ENCODE measurements at regions not wholly inside any gene's neighbourhood (a gene's known extent, or its start where the extent isn't known, plus 50 kb on each side); places are given as distances from the start of the nearest gene placed in this dataset.

GRCh38 chr4:20126906-20127305, 124.8 kb upstream of the SLIT2 start:
- Histone ChIP-seq H3K4me1 (ENCODE audit: control insufficient read depth, insufficient read depth, low read length, poor library complexity, severe bottlenecking) (no peaks in the 10 kb centered on the region), H3K4me3 (ENCODE audit: insufficient read depth, low read depth, low read length, poor library complexity, severe bottlenecking) (no peak overlapping the region), H3K27ac (ENCODE audit: insufficient read depth, low read length, poor library complexity, severe bottlenecking) (no peak overlapping the region), H3K36me3 (ENCODE audit: control insufficient read depth, insufficient read depth, low read length) (no peaks in the 10 kb centered on the region), H3K27me3 (replicated peaks; ENCODE audit: control insufficient read depth, insufficient read depth, low read length, poor library complexity, severe bottlenecking) (no peaks in the 10 kb centered on the region), H3K9me3 (ENCODE audit: control insufficient read depth, low read length) (no peaks in the 10 kb centered on the region)
- no peak for DNase-seq

- Histone ChIP-seq H3K4me1 (ENCODE audit: control insufficient read depth, insufficient read depth, low read length, poor library complexity, severe bottlenecking) (no peaks in the 10 kb centered on the region), H3K36me3 (ENCODE audit: control insufficient read depth, insufficient read depth, low read length) (no peaks in the 10 kb centered on the region), H3K27ac (ENCODE audit: insufficient read depth, low read length, poor library complexity, severe bottlenecking) (no peak overlapping the region), H3K27me3 (replicated peaks; ENCODE audit: control insufficient read depth, insufficient read depth, low read length, poor library complexity, severe bottlenecking) (no peaks in the 10 kb centered on the region), H3K9me3 (ENCODE audit: control insufficient read depth, low read length) (no peaks in the 10 kb centered on the region), H3K4me3 (ENCODE audit: insufficient read depth, low read depth, low read length, poor library complexity, severe bottlenecking) (no peak overlapping the region)
- DNase-seq = no peak
Observed at GRCh38 chr4:20124317-20125026, 127.2 kb upstream of the SLIT2 start.

GRCh38 chr4:20122198-20122988, 129.3 kb upstream of the SLIT2 start:
- Histone ChIP-seq H3K36me3 (ENCODE audit: control insufficient read depth, insufficient read depth, low read length) (no peaks in the 10 kb centered on the region), H3K4me3 (ENCODE audit: insufficient read depth, low read depth, low read length, poor library complexity, severe bottlenecking) (no peak overlapping the region), H3K9me3 (ENCODE audit: control insufficient read depth, low read length) (no peaks in the 10 kb centered on the region), H3K27ac (ENCODE audit: insufficient read depth, low read length, poor library complexity, severe bottlenecking) (no peak overlapping the region), H3K27me3 (replicated peaks; ENCODE audit: control insufficient read depth, insufficient read depth, low read length, poor library complexity, severe bottlenecking) (no peaks in the 10 kb centered on the region), H3K4me1 (ENCODE audit: control insufficient read depth, insufficient read depth, low read length, poor library complexity, severe bottlenecking) (no peaks in the 10 kb centered on the region)
- no peak for DNase-seq

- Histone ChIP-seq H3K27ac (ENCODE audit: insufficient read depth, low read length, poor library complexity, severe bottlenecking) (no peak overlapping the region), H3K27me3 (replicated peaks; ENCODE audit: control insufficient read depth, insufficient read depth, low read length, poor library complexity, severe bottlenecking) (no peaks in the 10 kb centered on the region), H3K4me1 (ENCODE audit: control insufficient read depth, insufficient read depth, low read length, poor library complexity, severe bottlenecking) (no peaks in the 10 kb centered on the region), H3K4me3 (ENCODE audit: insufficient read depth, low read depth, low read length, poor library complexity, severe bottlenecking) (no peak overlapping the region), H3K9me3 (ENCODE audit: control insufficient read depth, low read length) (no peaks in the 10 kb centered on the region), H3K36me3 (ENCODE audit: control insufficient read depth, insufficient read depth, low read length) (no peaks in the 10 kb centered on the region)
- DNase-seq = no peak
Observed at GRCh38 chr4:20119141-20119540, 132.6 kb upstream of the SLIT2 start.

GRCh38 chr4:20109391-20109790, 142.3 kb upstream of the SLIT2 start:
- H3K4me3 ChIP-seq (ENCODE audit: insufficient read depth, low read depth, low read length, poor library complexity, severe bottlenecking) = no peak overlapping the region
- H3K27me3 ChIP-seq (replicated peaks; ENCODE audit: control insufficient read depth, insufficient read depth, low read length, poor library complexity, severe bottlenecking) = no peaks in the 10 kb centered on the region
- no peaks in the 10 kb centered on the region for H3K9me3 ChIP-seq (ENCODE audit: control insufficient read depth, low read length)
- DNase-seq = no peak
- H3K27ac ChIP-seq (ENCODE audit: insufficient read depth, low read length, poor library complexity, severe bottlenecking) = no peak overlapping the region
- no peaks in the 10 kb centered on the region for H3K4me1 ChIP-seq (ENCODE audit: control insufficient read depth, insufficient read depth, low read length, poor library complexity, severe bottlenecking)
- no peaks in the 10 kb centered on the region for H3K36me3 ChIP-seq (ENCODE audit: control insufficient read depth, insufficient read depth, low read length)

GRCh38 chr4:20106921-20107320, 144.8 kb upstream of the SLIT2 start:
- Histone ChIP-seq H3K4me3 (ENCODE audit: insufficient read depth, low read depth, low read length, poor library complexity, severe bottlenecking) (no peak overlapping the region), H3K27ac (ENCODE audit: insufficient read depth, low read length, poor library complexity, severe bottlenecking) (no peak overlapping the region)
- no peak for DNase-seq

GRCh38 chr4:20101831-20102230, 149.9 kb upstream of the SLIT2 start:
- no peak overlapping the region for H3K4me3 ChIP-seq (ENCODE audit: insufficient read depth, low read depth, low read length, poor library complexity, severe bottlenecking)
- H3K9me3 ChIP-seq (ENCODE audit: control insufficient read depth, low read length) = no peaks in the 10 kb centered on the region
- H3K4me1 ChIP-seq (ENCODE audit: control insufficient read depth, insufficient read depth, low read length, poor library complexity, severe bottlenecking) = no peaks in the 10 kb centered on the region
- H3K27me3 ChIP-seq (replicated peaks; ENCODE audit: control insufficient read depth, insufficient read depth, low read length, poor library complexity, severe bottlenecking) = no peaks in the 10 kb centered on the region
- no peak overlapping the region for H3K27ac ChIP-seq (ENCODE audit: insufficient read depth, low read length, poor library complexity, severe bottlenecking)
- DNase-seq = no peak
- no peaks in the 10 kb centered on the region for H3K36me3 ChIP-seq (ENCODE audit: control insufficient read depth, insufficient read depth, low read length)

More at GRCh38 chr4:20106921-20107320, 144.8 kb upstream of the SLIT2 start:
- Histone ChIP-seq H3K9me3 (ENCODE audit: control insufficient read depth, low read length) (no peaks in the 10 kb centered on the region), H3K4me1 (ENCODE audit: control insufficient read depth, insufficient read depth, low read length, poor library complexity, severe bottlenecking) (no peaks in the 10 kb centered on the region), H3K27me3 (replicated peaks; ENCODE audit: control insufficient read depth, insufficient read depth, low read length, poor library complexity, severe bottlenecking) (no peaks in the 10 kb centered on the region), H3K36me3 (ENCODE audit: control insufficient read depth, insufficient read depth, low read length) (no peaks in the 10 kb centered on the region)

- Histone ChIP-seq H3K9me3 (ENCODE audit: control insufficient read depth, low read length) (no peaks in the 10 kb centered on the region), H3K4me3 (ENCODE audit: insufficient read depth, low read depth, low read length, poor library complexity, severe bottlenecking) (no peak overlapping the region), H3K4me1 (ENCODE audit: control insufficient read depth, insufficient read depth, low read length, poor library complexity, severe bottlenecking) (no peaks in the 10 kb centered on the region), H3K27ac (ENCODE audit: insufficient read depth, low read length, poor library complexity, severe bottlenecking) (no peak overlapping the region), H3K27me3 (replicated peaks; ENCODE audit: control insufficient read depth, insufficient read depth, low read length, poor library complexity, severe bottlenecking) (no peaks in the 10 kb centered on the region), H3K36me3 (ENCODE audit: control insufficient read depth, insufficient read depth, low read length) (no peaks in the 10 kb centered on the region)
- no peak for DNase-seq
Observed at GRCh38 chr4:20096911-20097310, 154.8 kb upstream of the SLIT2 start.

GRCh38 chr4:20095805-20096541, 155.7 kb upstream of the SLIT2 start:
- no peak for DNase-seq
- no peaks in the 10 kb centered on the region for H3K9me3 ChIP-seq (ENCODE audit: control insufficient read depth, low read length)
- H3K36me3 ChIP-seq (ENCODE audit: control insufficient read depth, insufficient read depth, low read length) = no peaks in the 10 kb centered on the region
- no peaks in the 10 kb centered on the region for H3K4me1 ChIP-seq (ENCODE audit: control insufficient read depth, insufficient read depth, low read length, poor library complexity, severe bottlenecking)
- H3K4me3 ChIP-seq (ENCODE audit: insufficient read depth, low read depth, low read length, poor library complexity, severe bottlenecking) = no peak overlapping the region
- H3K27ac ChIP-seq (ENCODE audit: insufficient read depth, low read length, poor library complexity, severe bottlenecking) = no peak overlapping the region
- no peaks in the 10 kb centered on the region for H3K27me3 ChIP-seq (replicated peaks; ENCODE audit: control insufficient read depth, insufficient read depth, low read length, poor library complexity, severe bottlenecking)

- no peaks in the 10 kb centered on the region for H3K27me3 ChIP-seq (replicated peaks; ENCODE audit: control insufficient read depth, insufficient read depth, low read length, poor library complexity, severe bottlenecking)
- H3K4me3 ChIP-seq (ENCODE audit: insufficient read depth, low read depth, low read length, poor library complexity, severe bottlenecking) = no peak overlapping the region
- DNase-seq = no peak
- H3K4me1 ChIP-seq (ENCODE audit: control insufficient read depth, insufficient read depth, low read length, poor library complexity, severe bottlenecking) = no peaks in the 10 kb centered on the region
- H3K27ac ChIP-seq (ENCODE audit: insufficient read depth, low read length, poor library complexity, severe bottlenecking) = no peak overlapping the region
- no peaks in the 10 kb centered on the region for H3K36me3 ChIP-seq (ENCODE audit: control insufficient read depth, insufficient read depth, low read length)
- H3K9me3 ChIP-seq (ENCODE audit: control insufficient read depth, low read length) = no peaks in the 10 kb centered on the region
Observed at GRCh38 chr4:20091781-20092180, 159.9 kb upstream of the SLIT2 start.
